ENCODE measurements at regions not wholly inside any gene's neighbourhood (a gene's known extent, or its start where the extent isn't known, plus 50 kb on each side); places are given as distances from the start of the nearest gene placed in this dataset.

DNA sequence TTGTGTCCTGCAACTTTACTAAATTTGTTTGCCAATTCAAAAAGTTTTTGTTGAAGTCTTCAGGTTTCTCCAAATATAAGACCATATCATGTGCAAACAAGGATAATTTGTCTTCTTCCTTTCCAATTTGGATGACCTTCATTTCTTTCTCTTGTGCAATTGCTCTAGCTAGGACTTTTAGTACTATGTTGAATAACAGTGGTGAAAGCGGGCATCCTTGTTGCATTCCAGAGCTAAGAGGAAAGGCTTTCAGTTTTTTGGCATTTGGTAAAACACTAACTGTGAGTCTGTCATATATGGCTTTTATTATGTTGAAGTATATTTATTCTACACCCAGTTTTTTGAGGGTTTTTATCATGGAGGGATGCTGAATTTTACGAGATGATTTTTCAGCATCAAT lies 630.0 kb upstream of the ADGRL2 start:
- Histone ChIP-seq H2AK5ac (ENCODE audit: low read length, severe bottlenecking) (no peak overlapping the region), H2AFZ (ENCODE audit: low read depth, low read length) (no peak overlapping the region), H3K27ac (ENCODE audit: low read length, poor library complexity, severe bottlenecking) (no peak overlapping the region), H3K4me3 (ENCODE audit: insufficient read depth in 1 of 2, low read depth in 1 of 2, low read length in 2 of 2) (no peak overlapping the region), H3K27me3 (ENCODE audit: control insufficient read depth in 1 of 2, insufficient read depth in 1 of 2, low read length in 2 of 2) (no peaks in the 10 kb centered on the region), H2BK15ac (ENCODE audit: low read depth, poor library complexity, severe bottlenecking) (no peak overlapping the region), H3K14ac (ENCODE audit: low read length in 2 of 2) (no peak overlapping the region), H3K36me3 (ENCODE audit: control insufficient read depth in 1 of 2, insufficient read depth in 2 of 2, low read depth in 1 of 2, low read length in 2 of 2) (no peaks in the 10 kb centered on the region), H2BK120ac (ENCODE audit: low read depth, low read length) (no peak overlapping the region), H3K23ac (ENCODE audit: low read length in 2 of 2) (no peak overlapping the region), H3K4me1 (ENCODE audit: control insufficient read depth, insufficient read depth, low read depth, low read length) (peaks cover 7% of the 10 kb centered on the region), H2BK5ac (ENCODE audit: low read depth, low read length, poor library complexity, severe bottlenecking) (no peak overlapping the region), H3K4me2 (ENCODE audit: low read length, poor library complexity, severe bottlenecking) (no peak overlapping the region), H3K9ac (ENCODE audit: low read length) (no peak overlapping the region), H3K18ac (ENCODE audit: low read depth in 1 of 2, low read length in 2 of 2) (no peak overlapping the region), H4K8ac (ENCODE audit: low read length) (no peak overlapping the region), H3K9me3 (ENCODE audit: control insufficient read depth, low read length) (peaks cover 42% of the 10 kb centered on the region), H3K4ac (ENCODE audit: low read depth in 1 of 2, low read length in 2 of 2) (no peak overlapping the region), H4K91ac (ENCODE audit: low read length) (no peak overlapping the region), H3K79me1 (replicated peaks; ENCODE audit: low read length, poor library complexity, severe bottlenecking) (no peaks in the 10 kb centered on the region), H2BK12ac (ENCODE audit: low read length in 2 of 2) (no peak overlapping the region)
- WGBS = 100% methylated on average over 1 of the region's 2 CpGs
- no peak for DNase-seq

DNA sequence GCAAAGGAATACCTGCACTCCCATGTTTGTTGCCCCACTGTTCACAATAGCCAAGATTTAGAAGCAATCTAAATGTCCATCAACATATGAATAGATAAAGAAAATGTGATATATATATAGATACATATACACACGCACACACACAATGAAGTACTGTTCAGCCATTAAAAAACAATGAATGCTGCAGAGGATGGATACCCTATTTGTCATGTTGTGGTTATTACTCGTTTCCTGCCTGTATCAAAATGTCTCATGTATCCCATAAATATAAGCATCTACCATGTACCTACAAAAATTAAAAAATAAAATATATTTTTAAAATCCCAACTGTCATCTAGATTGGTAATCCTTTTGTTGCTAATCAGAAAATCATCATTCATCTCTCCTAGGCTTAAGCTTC lies 634.8 kb upstream of the ADGRL2 start:
- Histone ChIP-seq H2BK12ac (ENCODE audit: low read length in 2 of 2) (no peak overlapping the region), H3K27ac (ENCODE audit: low read length, poor library complexity, severe bottlenecking) (no peak overlapping the region), H2AK5ac (ENCODE audit: low read length, severe bottlenecking) (no peak overlapping the region), H3K4me2 (ENCODE audit: low read length, poor library complexity, severe bottlenecking) (no peak overlapping the region), H3K4me3 (ENCODE audit: insufficient read depth in 1 of 2, low read depth in 1 of 2, low read length in 2 of 2) (no peak overlapping the region), H3K9me3 (ENCODE audit: control insufficient read depth, low read length) (peaks cover 12% of the 10 kb centered on the region), H4K91ac (ENCODE audit: low read length) (no peak overlapping the region), H2BK5ac (ENCODE audit: low read depth, low read length, poor library complexity, severe bottlenecking) (no peak overlapping the region), H3K4ac (ENCODE audit: low read depth in 1 of 2, low read length in 2 of 2) (no peak overlapping the region), H2BK120ac (ENCODE audit: low read depth, low read length) (no peak overlapping the region), H3K18ac (ENCODE audit: low read depth in 1 of 2, low read length in 2 of 2) (no peak overlapping the region), H3K79me1 (replicated peaks; ENCODE audit: low read length, poor library complexity, severe bottlenecking) (no peaks in the 10 kb centered on the region), H3K36me3 (ENCODE audit: control insufficient read depth in 1 of 2, insufficient read depth in 2 of 2, low read depth in 1 of 2, low read length in 2 of 2) (no peaks in the 10 kb centered on the region), H4K8ac (ENCODE audit: low read length) (no peak overlapping the region), H3K23ac (ENCODE audit: low read length in 2 of 2) (no peak overlapping the region), H3K14ac (ENCODE audit: low read length in 2 of 2) (no peak overlapping the region), H3K4me1 (ENCODE audit: control insufficient read depth, insufficient read depth, low read depth, low read length) (no peaks in the 10 kb centered on the region), H2BK15ac (ENCODE audit: low read depth, poor library complexity, severe bottlenecking) (no peak overlapping the region), H3K9ac (ENCODE audit: low read length) (no peak overlapping the region), H3K27me3 (ENCODE audit: control insufficient read depth in 1 of 2, insufficient read depth in 1 of 2, low read length in 2 of 2) (no peaks in the 10 kb centered on the region), H2AFZ (ENCODE audit: low read depth, low read length) (no peak overlapping the region)
- no peak for DNase-seq
- WGBS = no CpG with 5 or more reads among the region's 2 CpGs

DNA sequence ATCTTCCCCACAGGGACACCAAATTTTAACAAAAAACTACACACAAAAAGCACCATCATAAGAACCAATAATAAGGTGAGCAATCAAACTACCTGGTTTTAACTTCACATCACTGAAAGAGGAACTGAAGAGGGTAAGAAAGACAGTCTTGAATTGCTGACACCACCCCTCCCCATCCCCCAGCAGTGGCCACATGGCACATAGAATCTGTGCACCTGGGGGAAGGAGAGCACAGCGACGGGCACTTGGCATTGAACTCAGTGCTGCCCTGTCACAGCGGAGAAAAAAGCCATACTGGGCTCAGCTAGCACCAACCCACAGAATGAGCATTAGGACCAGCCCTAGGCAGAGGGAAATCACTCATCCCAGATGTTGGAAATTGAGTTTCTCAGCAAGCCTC lies 640.0 kb upstream of the ADGRL2 start:
- no peak overlapping the region for H4K8ac ChIP-seq (ENCODE audit: low read length)
- no peak overlapping the region for H2BK12ac ChIP-seq (ENCODE audit: low read length in 2 of 2)
- DNase-seq = no peak
- H2BK120ac ChIP-seq (ENCODE audit: low read depth, low read length) = no peak overlapping the region
- H3K4ac ChIP-seq (ENCODE audit: low read depth in 1 of 2, low read length in 2 of 2) = no peak overlapping the region
- no peaks in the 10 kb centered on the region for H3K9me3 ChIP-seq (ENCODE audit: control insufficient read depth, low read length)
- H3K79me1 ChIP-seq (replicated peaks; ENCODE audit: low read length, poor library complexity, severe bottlenecking) = no peaks in the 10 kb centered on the region
- 100% methylated on average over 3 of the region's 3 CpGs for WGBS
- H3K18ac ChIP-seq (ENCODE audit: low read depth in 1 of 2, low read length in 2 of 2) = no peak overlapping the region
- no peak overlapping the region for H3K23ac ChIP-seq (ENCODE audit: low read length in 2 of 2)
- no peaks in the 10 kb centered on the region for H3K36me3 ChIP-seq (ENCODE audit: control insufficient read depth in 1 of 2, insufficient read depth in 2 of 2, low read depth in 1 of 2, low read length in 2 of 2)
- H2AFZ ChIP-seq (ENCODE audit: low read depth, low read length) = no peak overlapping the region
- H2AK5ac ChIP-seq (ENCODE audit: low read length, severe bottlenecking) = no peak overlapping the region
- no peak overlapping the region for H2BK5ac ChIP-seq (ENCODE audit: low read depth, low read length, poor library complexity, severe bottlenecking)
- no peak overlapping the region for H3K4me2 ChIP-seq (ENCODE audit: low read length, poor library complexity, severe bottlenecking)
- no peak overlapping the region for H3K4me3 ChIP-seq (ENCODE audit: insufficient read depth in 1 of 2, low read depth in 1 of 2, low read length in 2 of 2)
- H3K27me3 ChIP-seq (ENCODE audit: control insufficient read depth in 1 of 2, insufficient read depth in 1 of 2, low read length in 2 of 2) = no peaks in the 10 kb centered on the region
- no peak overlapping the region for H3K27ac ChIP-seq (ENCODE audit: low read length, poor library complexity, severe bottlenecking)
- H2BK15ac ChIP-seq (ENCODE audit: low read depth, poor library complexity, severe bottlenecking) = no peak overlapping the region
- no peak overlapping the region for H4K91ac ChIP-seq (ENCODE audit: low read length)
- no peak overlapping the region for H3K9ac ChIP-seq (ENCODE audit: low read length)
- H3K14ac ChIP-seq (ENCODE audit: low read length in 2 of 2) = no peak overlapping the region
- H3K4me1 ChIP-seq (ENCODE audit: control insufficient read depth, insufficient read depth, low read depth, low read length) = peaks cover 2% of the 10 kb centered on the region

DNA sequence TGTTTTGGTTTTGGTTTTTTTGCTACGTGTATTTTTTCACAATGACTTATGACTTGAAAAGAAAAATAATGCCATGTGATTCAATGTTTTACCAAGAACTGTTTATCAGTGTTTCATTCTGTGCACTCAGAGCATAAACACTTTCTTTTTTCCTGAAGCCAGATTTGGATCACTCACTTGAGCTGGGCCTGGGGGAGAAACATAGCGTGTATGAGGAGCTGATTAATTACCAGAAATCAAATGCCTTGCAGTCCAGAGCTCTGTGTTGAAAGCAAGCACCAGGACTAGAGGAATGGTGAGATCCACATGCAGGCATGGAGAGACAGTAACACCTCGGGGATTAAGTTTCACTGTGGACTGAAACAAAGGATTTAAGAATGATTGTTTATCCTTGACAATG lies 642.1 kb upstream of the ADGRL2 start:
- peak; percentile 75 for DNase-seq
- no peak overlapping the region for H2BK120ac ChIP-seq (ENCODE audit: low read depth, low read length)
- H2BK5ac ChIP-seq (ENCODE audit: low read depth, low read length, poor library complexity, severe bottlenecking) = no peak overlapping the region
- no peak overlapping the region for H3K14ac ChIP-seq (ENCODE audit: low read length in 2 of 2)
- H3K23ac ChIP-seq (ENCODE audit: low read length in 2 of 2) = no peak overlapping the region
- H3K9ac ChIP-seq (ENCODE audit: low read length) = peak overlapping the region; percentile 64
- H3K79me1 ChIP-seq (replicated peaks; ENCODE audit: low read length, poor library complexity, severe bottlenecking) = no peaks in the 10 kb centered on the region
- no peaks in the 10 kb centered on the region for H3K27me3 ChIP-seq (ENCODE audit: control insufficient read depth in 1 of 2, insufficient read depth in 1 of 2, low read length in 2 of 2)
- no peak overlapping the region for H2BK15ac ChIP-seq (ENCODE audit: low read depth, poor library complexity, severe bottlenecking)
- H2AFZ ChIP-seq (ENCODE audit: low read depth, low read length) = no peak overlapping the region
- H2AK5ac ChIP-seq (ENCODE audit: low read length, severe bottlenecking) = no peak overlapping the region
- H3K4ac ChIP-seq (ENCODE audit: low read depth in 1 of 2, low read length in 2 of 2) = no peak overlapping the region
- H3K4me2 ChIP-seq (ENCODE audit: low read length, poor library complexity, severe bottlenecking) = no peak overlapping the region
- 6% methylated on average over 1 of the region's 3 CpGs for WGBS
- H4K91ac ChIP-seq (ENCODE audit: low read length) = no peak overlapping the region
- no peak overlapping the region for H2BK12ac ChIP-seq (ENCODE audit: low read length in 2 of 2)
- no peak overlapping the region for H3K27ac ChIP-seq (ENCODE audit: low read length, poor library complexity, severe bottlenecking)
- no peaks in the 10 kb centered on the region for H3K36me3 ChIP-seq (ENCODE audit: control insufficient read depth in 1 of 2, insufficient read depth in 2 of 2, low read depth in 1 of 2, low read length in 2 of 2)
- peaks cover 2% of the 10 kb centered on the region for H3K4me1 ChIP-seq (ENCODE audit: control insufficient read depth, insufficient read depth, low read depth, low read length)
- H3K9me3 ChIP-seq (ENCODE audit: control insufficient read depth, low read length) = no peaks in the 10 kb centered on the region
- H3K18ac ChIP-seq (ENCODE audit: low read depth in 1 of 2, low read length in 2 of 2) = no peak overlapping the region
- H4K8ac ChIP-seq (ENCODE audit: low read length) = no peak overlapping the region
- peak overlapping the region in 1 of 2 experiments; percentile 9 for H3K4me3 ChIP-seq (ENCODE audit: insufficient read depth in 1 of 2, low read depth in 1 of 2, low read length in 2 of 2)

Measured in mesenchymal stem cell (in vitro differentiated cells and primary cell).